Sigmoid colon (tissue), 6 donors: ENCODE measurements at regions not wholly inside any gene's neighbourhood (a gene's known extent, or its start where the extent isn't known, plus 50 kb on each side); places are given as distances from the start of the nearest gene placed in this dataset.

Source experiments
- DNase-seq: peaks from one replicate; pipeline ENCODE4 v3.0.0-alpha.2; 2019
- H3K27ac ChIP-seq, 4 donors: fragments of 200-600 bp; sonication (generic); one replicate each; pipeline ENCODE4 v1.5.1; 2016 to 2019; ENCODE audit warnings: mild to moderate bottlenecking in 1 of 4
- H3K27me3 ChIP-seq, 3 donors: fragments of 200-600 bp; sonication (generic); one replicate each; pipeline ENCODE4 v1.5.1; 2019; ENCODE audit warnings: mild to moderate bottlenecking in 1 of 3
- H3K36me3 ChIP-seq, 4 donors: fragments of 200-600 bp; sonication (generic); one replicate each; pipeline ENCODE4 v1.5.1; 2016 to 2019
- H3K4me1 ChIP-seq, 4 donors: fragments of 200-600 bp; sonication (generic); one replicate each; pipeline ENCODE4 v1.5.1; 2017 to 2019
- H3K4me3 ChIP-seq, 4 donors: fragments of 200-600 bp; sonication (generic); one replicate each; pipeline ENCODE4 v1.5.1; 2017 to 2019; ENCODE audit warnings: mild to moderate bottlenecking in 2 of 4, moderate library complexity in 1 of 4
- H3K9me3 ChIP-seq, 4 donors: fragments of 200-600 bp in 3 of 4; sonication (generic) in 3 of 4; one replicate each; pipeline versions ENCODE4 v1.5.1 to v1.6.1; 2013 to 2019
- EP300 ChIP-seq, 4 donors: sonication (generic); formaldehyde crosslinking; IDR thresholded peaks; one replicate each; pipeline ENCODE4 v1.6.1; 2017; ENCODE audit warnings: antibody characterized with exemption in 4 of 4
- POLR2A ChIP-seq, 2 donors: fragments of 450-650 bp; IDR thresholded peaks; one replicate each; pipeline ENCODE4 v1.6.1; 2016; ENCODE audit warnings: antibody characterized with exemption in 2 of 2, mild to moderate bottlenecking in 2 of 2, moderate library complexity in 2 of 2
- POLR2AphosphoS5 ChIP-seq, 4 donors: sonication (generic); formaldehyde crosslinking; IDR thresholded peaks; one replicate each; pipeline ENCODE4 v1.6.1; 2017; ENCODE audit warnings: antibody characterized with exemption in 4 of 4
- WGBS, 2 donors: extraction: QIAGEN DNeasy Blood & Tissue Kit; methylation state at CpG; one replicate each; pipeline ENCODE4 v1.1.7; 2013; 5-methylcytosine and 5-hydroxymethylcytosine counted together
- intact Hi-C: fragments of 100-400 bp; cut with DNase I; formaldehyde crosslinking; loops from one replicate; pipeline ENCODE4 v1.15.1; 2023
- TF ChIP-seq, protein P1 (sequence below), 4 experiments: fragments of 450-650 bp in 3 of 4; fragments of 200-600 bp in 1 of 4; IDR thresholded peaks; one replicate each; pipeline ENCODE4 v1.5.1; 2016 to 2019; ENCODE audit warnings: antibody characterized with exemption in 4 of 4, mild to moderate bottlenecking in 3 of 4, moderate library complexity in 2 of 4
- donor health status: healthy with polysubstance abuse.
- donor health status: healthy.

- TF ChIP-seq, protein P1, sequence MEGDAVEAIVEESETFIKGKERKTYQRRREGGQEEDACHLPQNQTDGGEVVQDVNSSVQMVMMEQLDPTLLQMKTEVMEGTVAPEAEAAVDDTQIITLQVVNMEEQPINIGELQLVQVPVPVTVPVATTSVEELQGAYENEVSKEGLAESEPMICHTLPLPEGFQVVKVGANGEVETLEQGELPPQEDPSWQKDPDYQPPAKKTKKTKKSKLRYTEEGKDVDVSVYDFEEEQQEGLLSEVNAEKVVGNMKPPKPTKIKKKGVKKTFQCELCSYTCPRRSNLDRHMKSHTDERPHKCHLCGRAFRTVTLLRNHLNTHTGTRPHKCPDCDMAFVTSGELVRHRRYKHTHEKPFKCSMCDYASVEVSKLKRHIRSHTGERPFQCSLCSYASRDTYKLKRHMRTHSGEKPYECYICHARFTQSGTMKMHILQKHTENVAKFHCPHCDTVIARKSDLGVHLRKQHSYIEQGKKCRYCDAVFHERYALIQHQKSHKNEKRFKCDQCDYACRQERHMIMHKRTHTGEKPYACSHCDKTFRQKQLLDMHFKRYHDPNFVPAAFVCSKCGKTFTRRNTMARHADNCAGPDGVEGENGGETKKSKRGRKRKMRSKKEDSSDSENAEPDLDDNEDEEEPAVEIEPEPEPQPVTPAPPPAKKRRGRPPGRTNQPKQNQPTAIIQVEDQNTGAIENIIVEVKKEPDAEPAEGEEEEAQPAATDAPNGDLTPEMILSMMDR (IDR thresholded peaks at IDR 0.05): no peak
- TF ChIP-seq EP300 (IDR thresholded peaks at IDR 0.05) (no peak), POLR2A (IDR thresholded peaks at IDR 0.05) (no peak), POLR2AphosphoS5 (IDR thresholded peaks at IDR 0.05) (no peak)
- Histone ChIP-seq H3K27ac (no peak overlapping the region), H3K27me3 (no peaks in the 10 kb centered on the region), H3K36me3 (no peaks in the 10 kb centered on the region), H3K4me3 (no peak overlapping the region), H3K4me1 (no peaks in the 10 kb centered on the region), H3K9me3 (no peaks in the 10 kb centered on the region)
- WGBS, 2 donors: 92% methylated on average over 6 of the region's 6 CpGs
- DNase-seq: no peak
- intact Hi-C loops: no loop called here
Measured at GRCh38 chr3:193774916-193775285, 181.9 kb downstream of the OPA1 start.

DNA sequence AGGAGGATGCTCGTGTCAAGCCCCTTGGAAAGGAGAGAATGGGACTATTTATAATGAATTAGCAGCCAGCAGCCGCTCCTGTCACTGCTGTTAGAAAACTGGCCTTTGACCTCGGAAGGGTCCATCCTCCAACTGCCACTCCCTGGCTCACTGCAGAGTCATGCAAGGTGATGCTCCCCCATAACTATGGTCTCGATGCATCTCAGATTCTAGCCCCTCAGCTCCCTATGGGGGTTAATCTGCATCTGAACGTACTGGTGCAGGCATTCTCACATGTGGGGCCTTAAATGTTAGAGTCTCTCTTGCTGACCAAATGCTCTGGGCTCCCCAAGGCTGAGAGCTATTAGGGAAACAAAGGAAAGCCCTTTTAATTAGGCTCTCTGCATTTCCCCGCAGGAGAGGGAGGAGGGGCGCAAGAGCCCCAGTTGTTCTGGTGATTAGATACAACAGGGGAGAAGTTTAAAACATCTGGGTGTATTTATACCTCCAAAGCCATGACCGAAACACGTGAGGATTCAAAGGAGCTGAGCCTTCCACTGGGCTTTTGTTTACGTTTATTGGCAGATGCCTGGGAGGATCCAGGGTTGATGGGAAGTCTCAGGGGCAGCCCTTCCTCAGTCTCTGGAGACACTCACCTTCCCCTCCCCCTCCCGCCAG, 182.5 kb downstream of the OPA1 start:
- TF ChIP-seq, protein P1 (IDR thresholded peaks at IDR 0.05): no peak
- TF ChIP-seq EP300 (IDR thresholded peaks at IDR 0.05) (no peak), POLR2A (IDR thresholded peaks at IDR 0.05) (no peak), POLR2AphosphoS5 (IDR thresholded peaks at IDR 0.05) (no peak)
- no peaks in the 10 kb centered on the region for H3K36me3 ChIP-seq
- peaks cover 0 to 5% (median 2%) of the 10 kb centered on the region in 4 donors for H3K4me1 ChIP-seq
- no peaks in the 10 kb centered on the region for H3K27me3 ChIP-seq
- no peaks in the 10 kb centered on the region for H3K9me3 ChIP-seq
- no peak overlapping the region for H3K27ac ChIP-seq
- intact Hi-C loops: no loop called here
- no peak overlapping the region for H3K4me3 ChIP-seq
- DNase-seq: peak; percentile 34
- 83 to 87% methylated on average over 11 of the region's 11 CpGs for WGBS, 2 donors

GRCh38 chr3:193776626-193777358, 183.8 kb downstream of the OPA1 start:
- DNase-seq: no peak
- intact Hi-C loops: no loop called here
- Histone ChIP-seq H3K27ac (no peak overlapping the region), H3K4me1 (peaks cover 0 to 16% (median 12%) of the 10 kb centered on the region in 4 donors), H3K27me3 (no peaks in the 10 kb centered on the region), H3K4me3 (no peak overlapping the region), H3K36me3 (no peaks in the 10 kb centered on the region), H3K9me3 (no peaks in the 10 kb centered on the region)
- 72 to 78% methylated on average over 7 of the region's 7 CpGs for WGBS, 2 donors
- TF ChIP-seq POLR2AphosphoS5 (IDR thresholded peaks at IDR 0.05): no peak
- TF ChIP-seq POLR2A (IDR thresholded peaks at IDR 0.05): no peak
- TF ChIP-seq EP300 (IDR thresholded peaks at IDR 0.05): no peak
- TF ChIP-seq, protein P1 (IDR thresholded peaks at IDR 0.05): no peak

DNA sequence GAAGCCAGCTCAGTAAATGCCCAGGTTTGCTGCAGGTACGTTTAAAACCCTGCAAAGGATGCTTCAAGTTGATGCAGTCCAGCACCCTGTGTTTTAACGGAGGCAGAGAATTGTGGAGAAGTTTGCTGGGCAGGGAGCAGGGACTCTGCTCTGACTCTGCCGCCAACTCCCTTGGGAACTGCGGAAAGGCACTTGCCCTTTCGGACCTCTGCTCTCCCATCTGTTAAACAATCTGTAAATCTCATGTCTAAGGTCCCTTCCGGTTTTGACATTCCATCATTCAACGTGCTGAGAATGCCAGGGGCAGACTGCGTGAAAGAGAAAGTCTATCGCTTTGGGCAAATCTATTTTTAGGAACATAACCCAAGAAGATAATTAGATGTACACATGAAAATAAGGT, 184.5 kb downstream of the OPA1 start:
- H3K9me3 ChIP-seq: no peaks in the 10 kb centered on the region
- intact Hi-C loops: no loop called here
- TF ChIP-seq POLR2AphosphoS5 (IDR thresholded peaks at IDR 0.05): no peak
- TF ChIP-seq POLR2A (IDR thresholded peaks at IDR 0.05): no peak
- TF ChIP-seq EP300 (IDR thresholded peaks at IDR 0.05): no peak
- TF ChIP-seq, protein P1 (IDR thresholded peaks at IDR 0.05): no peak
- no peaks in the 10 kb centered on the region for H3K36me3 ChIP-seq
- 34 to 48% methylated on average over 9 of the region's 9 CpGs for WGBS, 2 donors
- H3K4me1 ChIP-seq: peaks cover 0 to 16% (median 12%) of the 10 kb centered on the region in 4 donors
- H3K4me3 ChIP-seq: no peak overlapping the region
- H3K27me3 ChIP-seq: no peaks in the 10 kb centered on the region
- no peak for DNase-seq
- H3K27ac ChIP-seq: no peak overlapping the region
